NCI-H82 treated with DMSO at 0.1 percent for 48 hours (cell line): ENCODE measurements at regions not wholly inside any gene's neighbourhood (a gene's known extent, or its start where the extent isn't known, plus 50 kb on each side); places are given as distances from the start of the nearest gene placed in this dataset.
"Not testable (repeated sequence)": the region's sequence is repeated elsewhere in the genome, so short reads cannot be mapped to it uniquely, and the experiment has no call there.

ENCODE experiments used
- DNase-seq: peaks from one replicate; lab custom pipeline; 2025; ENCODE audit not compliant: unreplicated experiment; lab: John Stamatoyannopoulos, UW

- DNase-seq, result peak; percentile 95
Measured at GRCh38 chr1:224061436-224061835, 52.5 kb upstream of the FBXO28 start.

GRCh38 chr1:224059897-224060427 lies 53.9 kb upstream of the FBXO28 start:
- DNase-seq, result peak; percentile 76

GRCh38 chr1:224058303-224058702 lies 55.6 kb upstream of the FBXO28 start:
- DNase-seq, result no peak

- DNase-seq, result no peak
Measured at GRCh38 chr1:224057461-224058199, 56.3 kb upstream of the FBXO28 start.

GRCh38 chr1:224054611-224055010 lies 59.3 kb upstream of the FBXO28 start:
- DNase-seq, result no peak

GRCh38 chr1:224054012-224054411 lies 59.9 kb upstream of the FBXO28 start:
- DNase-seq, result no peak

- DNase-seq, result no peak
Measured at GRCh38 chr1:224053456-224053855, 60.5 kb upstream of the FBXO28 start.

GRCh38 chr1:224052772-224053171 lies 61.1 kb upstream of the FBXO28 start:
- DNase-seq, result no peak

- not testable (repeated sequence) for DNase-seq
Measured at GRCh38 chr1:224051782-224052181, 62.1 kb upstream of the FBXO28 start.

GRCh38 chr1:224051086-224051406 lies 62.9 kb upstream of the FBXO28 start:
- no peak for DNase-seq

- DNase-seq, result no peak
Measured at GRCh38 chr1:224047538-224047937, 66.4 kb upstream of the FBXO28 start.

- DNase-seq, result no peak
Measured at GRCh38 chr1:224045556-224045955, 68.4 kb upstream of the FBXO28 start.

GRCh38 chr1:224044420-224044819 lies 69.5 kb upstream of the FBXO28 start:
- DNase-seq, result no peak

GRCh38 chr1:224042557-224043118 lies 71.3 kb upstream of the FBXO28 start:
- DNase-seq, result no peak

GRCh38 chr1:224041032-224041431 lies 72.9 kb upstream of the FBXO28 start:
- DNase-seq, result no peak

GRCh38 chr1:224040423-224040822 lies 73.5 kb upstream of the FBXO28 start:
- DNase-seq, result not testable (repeated sequence)

GRCh38 chr1:224040006-224040405 lies 73.9 kb upstream of the FBXO28 start:
- not testable (repeated sequence) for DNase-seq

GRCh38 chr1:224038832-224039231 lies 75.1 kb upstream of the FBXO28 start:
- DNase-seq, result not testable (repeated sequence)

- not testable (repeated sequence) for DNase-seq
Measured at GRCh38 chr1:224037362-224037761, 76.5 kb upstream of the FBXO28 start.

- DNase-seq, result not testable (repeated sequence)
Measured at GRCh38 chr1:224032608-224033276, 81.2 kb upstream of the FBXO28 start.

- not testable (repeated sequence) for DNase-seq
Measured at GRCh38 chr1:224031986-224032385, 81.9 kb upstream of the FBXO28 start.

GRCh38 chr1:224030257-224030656 lies 83.7 kb upstream of the FBXO28 start:
- DNase-seq, result not testable (repeated sequence)
